NCI-H82 (cell line): ENCODE measurements at regions not wholly inside any gene's neighbourhood (a gene's known extent, or its start where the extent isn't known, plus 50 kb on each side); places are given as distances from the start of the nearest gene placed in this dataset.

Experiments used
- DNase-seq: peaks from one replicate; lab custom pipeline; 2025; lab: John Stamatoyannopoulos, UW

- DNase-seq: no peak
Observed at GRCh38 chr7:41237956-41238355, 464.9 kb downstream of the INHBA start.

GRCh38 chr7:41232086-41232485 lies 470.8 kb downstream of the INHBA start:
- no peak for DNase-seq

GRCh38 chr7:41224063-41224763 lies 478.7 kb downstream of the INHBA start:
- DNase-seq: no peak

GRCh38 chr7:41222746-41223145 lies 480.1 kb downstream of the INHBA start:
- DNase-seq: no peak

DNA sequence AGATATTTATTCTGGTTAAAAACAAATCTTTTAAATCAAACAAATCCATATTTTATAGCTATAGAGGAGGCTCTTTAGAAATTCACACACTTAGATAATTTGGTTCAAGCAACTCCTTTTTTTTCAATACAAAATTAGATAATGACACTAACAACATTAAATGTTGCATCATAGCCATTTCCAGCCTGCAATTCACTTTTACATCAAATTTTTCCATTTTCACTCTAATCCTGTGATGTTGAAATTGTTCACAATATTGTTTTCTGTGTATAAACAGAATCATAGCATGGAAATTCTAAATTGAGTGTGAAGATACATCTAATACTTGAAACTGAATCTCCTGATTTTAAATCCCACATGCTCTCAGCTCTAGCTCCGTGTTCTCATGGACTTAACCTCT lies 482.6 kb downstream of the INHBA start:
- no peak for DNase-seq

- DNase-seq: no peak
Observed at GRCh38 chr7:41219276-41219675, 483.6 kb downstream of the INHBA start.

DNA sequence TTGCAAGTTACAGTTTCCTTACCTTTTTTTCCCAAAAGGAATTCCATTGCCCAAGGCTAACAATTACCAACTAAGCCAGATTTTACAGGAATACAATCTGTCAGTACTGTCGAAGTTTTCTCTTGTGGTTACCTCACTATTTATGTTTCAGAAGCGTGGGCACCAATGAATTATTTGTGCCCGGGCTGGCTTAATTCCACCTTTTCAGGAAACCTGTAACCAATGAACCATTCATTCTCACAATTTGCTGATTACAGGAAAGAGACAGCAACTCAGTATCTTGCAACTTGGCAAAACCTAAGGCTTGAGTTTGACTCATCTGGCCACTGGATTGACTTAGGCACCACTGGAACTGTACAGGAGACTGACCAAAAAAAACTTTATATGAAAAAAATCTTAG lies 485.6 kb downstream of the INHBA start:
- no peak for DNase-seq

DNA sequence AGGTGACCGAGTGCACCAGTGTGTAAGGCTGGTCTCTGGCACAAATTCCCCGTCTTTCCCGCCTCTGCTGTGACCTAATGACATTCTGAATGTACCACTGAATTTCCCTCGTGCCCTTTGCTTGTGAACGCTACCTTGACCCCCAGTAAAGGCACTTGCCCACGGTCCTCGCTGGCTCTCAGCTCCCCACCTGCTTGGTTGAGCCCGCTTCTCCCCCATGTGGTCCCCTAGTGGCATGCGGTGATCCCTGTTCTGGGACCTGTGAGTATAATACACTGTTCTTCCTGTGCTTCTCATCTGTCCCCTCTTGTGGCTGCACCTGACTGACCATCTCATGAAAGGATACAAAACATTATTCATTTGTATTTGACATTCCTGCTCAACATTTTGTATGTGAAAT lies 495.7 kb downstream of the INHBA start:
- DNase-seq: peak; percentile 14

DNA sequence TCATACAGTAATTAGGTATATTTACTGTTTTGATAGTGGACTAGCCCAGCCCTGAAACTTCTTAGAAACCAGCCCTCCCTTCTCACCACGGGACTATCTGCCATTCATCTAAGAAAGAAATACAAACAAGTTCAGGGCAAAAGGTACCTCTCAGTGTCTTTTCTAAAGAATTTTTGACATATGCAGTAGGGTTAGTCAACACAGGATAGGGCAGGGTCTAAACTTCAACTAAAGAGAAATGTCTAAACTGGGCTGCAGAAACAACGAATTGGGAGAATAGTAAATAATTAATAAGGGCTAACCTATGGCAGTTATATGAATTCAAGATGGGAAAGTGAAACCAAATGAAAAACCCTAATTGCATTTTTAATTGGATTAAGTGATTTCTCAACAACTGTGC lies 496.6 kb downstream of the INHBA start:
- no peak for DNase-seq

DNA sequence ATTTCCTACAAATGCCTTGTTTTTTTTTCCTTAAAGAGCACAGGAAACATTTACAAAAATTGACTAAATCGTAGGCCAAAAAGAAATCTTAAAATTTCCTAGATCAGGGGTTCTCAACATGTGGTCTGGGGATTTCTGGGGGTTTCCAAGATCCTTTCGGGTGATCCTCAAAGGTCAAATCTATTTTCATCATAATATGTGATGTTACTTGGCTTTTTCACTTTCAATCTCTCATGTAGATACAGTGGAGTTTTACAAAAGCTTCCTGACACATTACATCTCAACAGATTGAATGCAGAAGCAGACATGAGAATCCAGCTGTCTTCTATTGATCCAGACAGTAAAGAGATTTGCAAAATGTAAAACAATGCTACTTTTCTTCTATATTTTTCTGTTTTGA lies 497.3 kb downstream of the INHBA start:
- no peak for DNase-seq

GRCh38 chr7:41203542-41203941 lies 499.3 kb downstream of the INHBA start:
- no peak for DNase-seq

GRCh38 chr7:41201021-41201420 lies 501.9 kb downstream of the INHBA start:
- DNase-seq: no peak

- DNase-seq: no peak
Observed at GRCh38 chr7:41199136-41199535, 503.8 kb downstream of the INHBA start.

DNA sequence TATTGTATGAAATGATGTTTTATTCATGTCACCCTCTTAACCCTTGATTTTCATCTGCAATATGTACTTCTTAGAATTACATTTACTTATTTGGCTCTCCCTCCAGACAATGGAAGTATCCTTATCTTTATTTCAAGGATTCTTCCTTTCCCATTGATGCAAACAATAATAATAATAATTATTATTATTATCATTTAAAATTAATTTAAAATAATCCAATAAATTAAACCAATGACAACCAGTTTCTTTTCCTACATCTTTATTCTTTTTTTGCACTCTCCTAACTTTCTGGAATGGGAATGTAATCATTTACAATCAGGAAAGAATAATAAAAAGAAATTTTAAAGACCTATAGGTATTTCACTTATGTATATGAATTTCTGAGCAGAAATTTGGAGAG lies 504.4 kb downstream of the INHBA start:
- DNase-seq: no peak

DNA sequence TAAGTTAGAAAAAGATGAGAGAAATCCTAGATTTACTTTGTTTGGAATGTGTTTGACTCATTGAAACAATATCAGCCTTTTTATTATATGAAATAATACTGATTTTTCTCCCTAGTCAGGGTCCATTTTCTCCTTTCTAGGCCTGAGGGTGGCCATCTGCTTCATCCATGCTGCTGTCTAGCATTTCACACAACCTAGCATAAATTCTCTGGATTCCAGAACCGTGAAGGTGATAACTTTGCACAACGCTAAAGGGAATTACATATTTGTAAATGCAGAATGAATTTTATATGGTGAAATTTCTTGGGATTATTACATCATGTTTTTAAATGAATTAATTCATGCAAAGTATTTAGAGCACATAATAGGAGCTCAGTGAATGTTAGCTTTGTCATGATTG lies 505.1 kb downstream of the INHBA start:
- no peak for DNase-seq

GRCh38 chr7:41193738-41194282 lies 509.1 kb downstream of the INHBA start:
- DNase-seq: no peak

DNA sequence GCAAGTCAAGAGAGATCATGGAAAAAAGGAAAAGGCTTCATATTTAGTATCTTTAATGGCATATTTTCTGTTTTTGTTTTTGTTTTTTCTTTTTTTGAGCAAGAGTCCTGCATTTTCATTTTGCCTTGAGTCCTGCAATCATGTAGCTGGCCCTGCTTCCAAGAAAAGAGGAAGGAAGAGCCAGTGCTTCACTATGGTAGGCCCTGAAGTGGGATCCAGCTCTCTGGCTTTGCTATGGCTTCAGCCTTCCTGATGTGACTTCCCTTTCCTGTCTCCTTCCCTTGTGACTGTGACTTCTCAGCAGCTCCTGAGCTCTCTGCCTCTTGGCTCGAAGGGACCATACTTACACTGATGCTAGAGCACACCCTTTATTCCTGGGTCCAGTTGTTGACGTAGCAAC lies 512.3 kb downstream of the INHBA start:
- DNase-seq: no peak

DNA sequence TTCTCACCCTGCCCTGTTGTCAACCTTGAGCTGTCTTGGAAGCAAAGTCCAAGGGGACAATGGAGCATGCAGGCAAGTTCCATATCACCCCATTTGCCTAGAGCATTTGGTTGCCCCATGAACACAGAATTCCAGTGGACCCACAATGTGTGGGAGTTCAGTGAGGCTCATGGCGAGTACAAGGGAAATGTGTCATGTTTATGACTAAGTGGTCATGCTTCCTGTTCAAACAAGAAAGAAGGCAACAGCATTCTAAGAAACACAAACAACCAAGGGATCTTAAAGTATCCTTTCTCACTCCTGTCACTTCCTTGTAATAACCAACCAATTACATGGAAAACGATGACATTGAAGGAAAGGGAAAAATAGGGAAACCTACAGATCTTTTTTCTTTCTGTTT lies 513.0 kb downstream of the INHBA start:
- no peak for DNase-seq

DNA sequence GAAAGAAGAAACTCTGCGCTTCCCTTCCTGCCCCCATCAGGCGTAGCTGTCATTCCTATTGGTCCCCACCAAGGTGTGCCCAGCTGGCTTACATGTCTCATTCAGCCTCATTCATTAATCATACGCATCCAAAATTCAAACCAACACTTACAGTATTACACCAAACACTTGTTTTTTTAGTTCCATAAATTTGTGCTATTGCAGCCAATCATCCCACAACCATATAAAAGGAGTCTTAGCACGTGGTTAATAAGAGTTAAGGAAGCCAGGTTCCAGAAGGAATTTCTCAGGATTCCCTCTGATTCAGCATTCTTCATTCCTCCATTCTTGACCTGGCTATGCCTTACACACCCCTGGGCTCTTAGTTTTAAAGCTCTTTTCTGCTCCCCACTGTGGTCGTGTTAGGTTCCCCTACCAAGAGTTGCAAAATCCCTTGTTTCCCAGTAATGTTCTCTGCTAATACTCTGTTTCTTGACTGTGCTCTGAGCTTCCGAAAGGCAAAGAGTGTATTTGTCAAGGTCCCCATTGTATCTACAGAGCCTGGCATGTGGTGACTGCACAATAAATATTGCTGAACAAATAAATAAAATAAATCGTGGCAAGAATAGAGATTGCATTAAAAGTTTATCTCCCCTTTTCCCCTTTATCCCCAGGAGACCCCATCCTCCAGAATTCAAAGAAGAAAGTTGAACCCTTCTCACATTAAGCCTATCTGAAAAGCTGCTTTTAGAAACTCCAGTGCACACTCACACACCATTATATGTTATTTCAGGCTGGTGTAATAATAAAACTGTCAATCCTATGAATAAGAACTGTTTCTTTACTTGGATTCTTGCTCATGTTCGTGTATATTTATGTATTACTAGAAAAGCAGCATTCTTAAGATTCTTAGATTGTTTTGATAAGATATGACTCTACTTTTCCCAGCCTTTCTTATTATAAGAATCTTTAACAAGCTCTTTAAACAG lies 514.4 kb downstream of the INHBA start:
- DNase-seq: no peak

- DNase-seq: no peak
Observed at GRCh38 chr7:41187322-41187721, 515.6 kb downstream of the INHBA start.

DNA sequence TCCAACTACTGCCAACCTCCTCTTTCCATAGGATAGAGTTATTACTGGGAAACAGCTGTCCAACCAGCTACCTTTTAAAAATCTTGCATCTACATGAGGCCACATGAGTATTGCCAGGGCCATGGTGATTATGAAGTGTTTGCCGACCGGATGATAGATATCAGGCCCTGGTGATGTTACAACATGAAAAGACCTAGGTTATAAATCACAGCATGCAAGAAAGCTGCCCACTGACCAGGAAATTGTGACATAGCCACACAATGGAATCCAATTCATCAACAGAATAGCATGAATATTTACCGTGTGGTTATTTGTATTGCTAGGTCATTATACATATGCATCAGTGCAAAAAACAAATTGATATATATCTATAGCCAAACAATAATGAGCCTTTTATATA lies 517.0 kb downstream of the INHBA start:
- no peak for DNase-seq

DNA sequence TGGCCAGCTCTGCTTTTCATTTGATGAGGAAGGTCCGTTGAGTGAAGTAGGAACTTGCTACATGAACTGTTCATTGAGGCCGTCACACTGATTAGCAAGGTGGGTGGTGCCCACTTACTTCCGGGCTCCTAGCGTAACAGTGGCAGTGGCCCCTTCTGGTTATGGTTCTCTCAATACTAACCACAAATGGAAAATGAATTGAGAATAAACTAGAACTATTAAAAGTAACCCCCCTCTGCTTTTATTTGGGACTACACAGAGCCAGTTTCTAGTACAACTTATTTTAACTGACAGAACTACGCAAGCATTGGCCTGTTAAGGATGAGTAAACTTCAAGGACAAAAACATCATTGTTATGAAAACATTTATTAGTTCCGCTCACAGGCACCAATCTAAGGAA lies 519.1 kb downstream of the INHBA start:
- DNase-seq: no peak

DNA sequence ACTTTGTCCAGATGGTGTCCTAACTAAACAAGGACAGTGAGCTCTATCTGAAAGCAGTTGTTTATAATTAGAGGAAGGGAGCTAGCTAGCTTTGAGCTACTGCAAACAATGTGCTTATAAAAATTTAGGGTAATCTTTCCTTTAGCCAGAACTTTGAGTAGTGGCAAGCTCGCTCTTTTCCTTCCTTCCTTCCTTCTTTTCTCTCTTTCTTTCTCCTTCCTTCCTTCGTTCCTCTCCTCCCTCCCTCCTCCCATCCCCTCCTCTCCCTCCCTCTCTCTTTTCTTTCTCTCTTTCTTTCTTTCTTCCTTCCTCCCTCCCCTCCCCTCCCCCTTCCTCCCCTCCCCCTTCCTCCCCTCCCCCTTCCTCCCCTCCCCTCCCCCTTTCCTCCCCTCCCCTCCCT lies 520.1 kb downstream of the INHBA start:
- no peak for DNase-seq
